NB4 (cell line): ENCODE measurements at regions not wholly inside any gene's neighbourhood (a gene's known extent, or its start where the extent isn't known, plus 50 kb on each side); places are given as distances from the start of the nearest gene placed in this dataset.

ENCODE experiments used
- MYC ChIP-seq: IDR thresholded peaks from 2 replicates; pipeline ENCODE4 v1.6.1; 2011; ENCODE audit warnings: low read depth, low read length
- POLR2A ChIP-seq: IDR thresholded peaks from 2 replicates; pipeline ENCODE4 v1.6.1; 2011; ENCODE audit warnings: mild to moderate bottlenecking; ENCODE audit not compliant: insufficient read length; ENCODE audit errors: extremely low read depth
- TF ChIP-seq, protein P1 (sequence below): IDR thresholded peaks from 2 replicates; pipeline ENCODE4 v1.6.1; 2011; ENCODE audit warnings: low read depth, low read length
- TF ChIP-seq, protein P2 (sequence below): IDR thresholded peaks from one replicate; pipeline ENCODE4 v1.5.1; 2012; ENCODE audit warnings: low read depth, low read length

DNA sequence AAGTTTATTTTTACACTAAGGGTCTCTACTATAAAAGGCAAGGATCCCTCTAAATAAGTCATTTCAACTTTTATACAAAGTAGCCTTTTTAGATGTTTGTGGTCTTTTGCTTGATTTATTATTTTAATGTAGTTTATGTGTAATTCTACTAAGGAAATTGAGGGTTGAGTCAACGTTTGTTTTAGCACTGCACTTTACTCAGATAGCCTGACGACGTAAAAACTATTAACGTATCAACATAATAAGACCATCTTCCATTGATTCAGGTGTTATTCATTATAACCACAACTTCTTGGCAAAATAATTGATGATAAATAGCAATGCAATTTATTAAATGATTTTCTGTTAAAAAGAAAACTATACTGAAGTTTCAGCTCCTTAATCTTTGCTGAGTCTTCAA, 1103.6 kb upstream of the ACVR2A start:
- TF ChIP-seq POLR2A (no peak), MYC (no peak)
- TF ChIP-seq, protein P1, sequence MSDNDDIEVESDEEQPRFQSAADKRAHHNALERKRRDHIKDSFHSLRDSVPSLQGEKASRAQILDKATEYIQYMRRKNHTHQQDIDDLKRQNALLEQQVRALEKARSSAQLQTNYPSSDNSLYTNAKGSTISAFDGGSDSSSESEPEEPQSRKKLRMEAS, result no peak
- TF ChIP-seq, protein P2, sequence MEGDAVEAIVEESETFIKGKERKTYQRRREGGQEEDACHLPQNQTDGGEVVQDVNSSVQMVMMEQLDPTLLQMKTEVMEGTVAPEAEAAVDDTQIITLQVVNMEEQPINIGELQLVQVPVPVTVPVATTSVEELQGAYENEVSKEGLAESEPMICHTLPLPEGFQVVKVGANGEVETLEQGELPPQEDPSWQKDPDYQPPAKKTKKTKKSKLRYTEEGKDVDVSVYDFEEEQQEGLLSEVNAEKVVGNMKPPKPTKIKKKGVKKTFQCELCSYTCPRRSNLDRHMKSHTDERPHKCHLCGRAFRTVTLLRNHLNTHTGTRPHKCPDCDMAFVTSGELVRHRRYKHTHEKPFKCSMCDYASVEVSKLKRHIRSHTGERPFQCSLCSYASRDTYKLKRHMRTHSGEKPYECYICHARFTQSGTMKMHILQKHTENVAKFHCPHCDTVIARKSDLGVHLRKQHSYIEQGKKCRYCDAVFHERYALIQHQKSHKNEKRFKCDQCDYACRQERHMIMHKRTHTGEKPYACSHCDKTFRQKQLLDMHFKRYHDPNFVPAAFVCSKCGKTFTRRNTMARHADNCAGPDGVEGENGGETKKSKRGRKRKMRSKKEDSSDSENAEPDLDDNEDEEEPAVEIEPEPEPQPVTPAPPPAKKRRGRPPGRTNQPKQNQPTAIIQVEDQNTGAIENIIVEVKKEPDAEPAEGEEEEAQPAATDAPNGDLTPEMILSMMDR, result no peak
